H1 (cell line): ENCODE measurements at regions not wholly inside any gene's neighbourhood (a gene's known extent, or its start where the extent isn't known, plus 50 kb on each side); places are given as distances from the start of the nearest gene placed in this dataset.

Experiments used
- CTCF ChIA-PET: fragments of 300-600 bp; sonication (Branson Sonifier 250); formaldehyde crosslinking; loops from one replicate; lab custom pipeline; 2021; ENCODE audit not compliant: partially characterized antibody; lab: Charles Lee
- POLR2A ChIA-PET: fragments of 300-600 bp; sonication (Branson Sonifier 250); formaldehyde crosslinking; loops from one replicate; lab custom pipeline; 2021; ENCODE audit warnings: inconsistent platforms; ENCODE audit not compliant: partially characterized antibody; lab: Charles Lee
- DNase-seq, 2 experiments: peaks; one replicate each; pipeline versions ENCODE4 v3.0.0 to v3.0.0-alpha.2; 2010 to 2022; ENCODE audit warnings: low spot score in 2 of 2, low read depth in 1 of 2, mixed read lengths in 1 of 2
- FAIRE-seq: peaks from 2 replicates; lab custom pipeline; 2011; peaks lifted over from hg19 to GRCh38; lab: Jason Lieb, UNC
- H2AFZ ChIP-seq: 2 replicates; pipeline ENCODE4 v1.8.1; 2012; ENCODE audit warnings: low read length, inconsistent platforms
- H2AK5ac ChIP-seq: 2 replicates; pipeline ENCODE4 v1.6.1; 2013; ENCODE audit warnings: low read depth, low read length
- H2BK120ac ChIP-seq: replicated peaks from 2 replicates; pipeline ENCODE3; 2013; ENCODE audit warnings: low read depth, low read length, inconsistent platforms
- H2BK12ac ChIP-seq: 2 replicates; pipeline ENCODE4 v1.6.1; 2013; ENCODE audit warnings: low read depth, low read length
- H2BK15ac ChIP-seq: 2 replicates; pipeline ENCODE4 v1.6.1; 2013; ENCODE audit warnings: low read length
- H2BK20ac ChIP-seq: 2 replicates; pipeline ENCODE4 v1.6.1; 2013; ENCODE audit warnings: low read length
- H2BK5ac ChIP-seq: 2 replicates; pipeline ENCODE4 v1.6.1; 2013; ENCODE audit warnings: low read depth, low read length
- H3K14ac ChIP-seq: 2 replicates; pipeline ENCODE4 v1.6.1; 2013; ENCODE audit warnings: inconsistent platforms; ENCODE audit not compliant: insufficient read length
- H3K18ac ChIP-seq: 2 replicates; pipeline ENCODE4 v1.6.1; 2013; ENCODE audit warnings: low read length; ENCODE audit errors: extremely low read depth
- H3K23ac ChIP-seq: 2 replicates; pipeline ENCODE4 v1.6.1; 2013; ENCODE audit warnings: inconsistent platforms; ENCODE audit not compliant: insufficient read length
- H3K23me2 ChIP-seq: 2 replicates; pipeline ENCODE4 v1.6.1; 2013; ENCODE audit warnings: low read depth, low read length
- H3K27ac ChIP-seq: 2 replicates; pipeline ENCODE4 v1.6.1; 2011; ENCODE audit warnings: low read depth, low read length, inconsistent platforms
- H3K27me3 ChIP-seq, 4 experiments: replicated peaks in 1 of 4; 1 replicate in 1 of 4; 2 replicates in 3 of 4; pipeline versions ENCODE4 v1.6.1 to v1.8.1; 2011 to 2013; ENCODE audit warnings: low read length in 3 of 4, mild to moderate bottlenecking in 3 of 4, inconsistent platforms in 2 of 4, mixed read lengths in 2 of 4, moderate library complexity in 1 of 4; ENCODE audit not compliant: control insufficient read depth in 3 of 4, insufficient read depth in 3 of 4; ENCODE audit errors: extremely low read depth in 1 of 4
- H3K36me3 ChIP-seq, 4 experiments: 2 replicates each; pipeline versions ENCODE4 v1.6.1 to v1.8.1; 2011 to 2013; ENCODE audit warnings: mild to moderate bottlenecking in 4 of 4, low read length in 3 of 4, moderate library complexity in 2 of 4, control low read depth in 1 of 4, inconsistent platforms in 1 of 4; ENCODE audit not compliant: insufficient read depth in 4 of 4, control insufficient read depth in 2 of 4
- H3K4ac ChIP-seq: replicated peaks from 2 replicates; pipeline ENCODE3; 2013; ENCODE audit warnings: low read length, low read depth, mixed read lengths, inconsistent platforms; ENCODE audit not compliant: insufficient read length
- H3K4me1 ChIP-seq, 4 experiments: replicated peaks in 1 of 4; 1 replicate in 1 of 4; 2 replicates in 3 of 4; pipeline versions ENCODE4 v1.6.1 to v1.8.1; 2011 to 2013; ENCODE audit warnings: low read length in 3 of 4, inconsistent platforms in 2 of 4, mixed read lengths in 1 of 4; ENCODE audit not compliant: insufficient read depth in 4 of 4, control insufficient read depth in 3 of 4
- H3K4me2 ChIP-seq, 2 experiments: 2 replicates each; pipeline versions ENCODE4 v1.6.1 to v1.8.1; 2011 to 2013; ENCODE audit warnings: low read depth in 2 of 2, low read length in 2 of 2, control low read depth in 1 of 2, inconsistent platforms in 1 of 2, mild to moderate bottlenecking in 1 of 2; ENCODE audit not compliant: insufficient read depth in 1 of 2
- H3K4me3 ChIP-seq, 4 experiments: fragments of 200-600, 300-600 bp in 1 of 4; sonication (generic), shearing (Covaris generic), sonication (Bioruptor Twin) in 1 of 4; 2 replicates each; pipeline versions ENCODE4 v1.5.1 to v1.8.1; 2011 to 2016; ENCODE audit warnings: low read length in 4 of 4, low read depth in 3 of 4, control low read depth in 2 of 4, inconsistent platforms in 2 of 4, mild to moderate bottlenecking in 2 of 4, mixed read lengths in 1 of 4, moderate library complexity in 1 of 4; ENCODE audit not compliant: insufficient read depth in 2 of 4; ENCODE audit errors: extremely low read depth in 1 of 4
- H3K56ac ChIP-seq: replicated peaks from 2 replicates; pipeline ENCODE3; 2013; ENCODE audit warnings: low read depth, mild to moderate bottlenecking, mixed read lengths, low read length, inconsistent platforms; ENCODE audit not compliant: insufficient read length
- H3K79me1 ChIP-seq: 2 replicates; pipeline ENCODE4 v1.6.1; 2013; ENCODE audit warnings: low read depth, low read length, control low read depth
- H3K79me2 ChIP-seq, 2 experiments: 2 replicates each; pipeline versions ENCODE4 v1.6.1 to v1.8.1; 2012 to 2013; ENCODE audit warnings: low read length in 2 of 2, mild to moderate bottlenecking in 2 of 2, inconsistent platforms in 1 of 2; ENCODE audit not compliant: insufficient read depth in 2 of 2, control insufficient read depth in 1 of 2
- H3K9ac ChIP-seq, 4 experiments: replicated peaks in 1 of 4; 1 replicate in 1 of 4; 2 replicates in 3 of 4; pipeline versions ENCODE4 v1.6.1 to v1.8.1; 2011 to 2013; ENCODE audit warnings: low read depth in 3 of 4, low read length in 3 of 4, control low read depth in 2 of 4, mild to moderate bottlenecking in 2 of 4, moderate library complexity in 2 of 4, inconsistent platforms in 1 of 4; ENCODE audit errors: extremely low read depth in 1 of 4
- H3K9me3 ChIP-seq, 2 experiments: 2 replicates each; pipeline versions ENCODE4 v1.6.1 to v1.8.1; 2012 to 2013; ENCODE audit warnings: mild to moderate bottlenecking in 2 of 2, moderate library complexity in 2 of 2, control low read depth in 1 of 2, inconsistent platforms in 1 of 2, low read depth in 1 of 2, low read length in 1 of 2, mixed read lengths in 1 of 2; ENCODE audit not compliant: insufficient read depth in 2 of 2
- H4K20me1 ChIP-seq, 2 experiments: replicated peaks in 1 of 2; 2 replicates each; pipeline versions ENCODE3 to v1.8.1; 2011 to 2013; ENCODE audit warnings: inconsistent platforms in 2 of 2, low read length in 2 of 2, mild to moderate bottlenecking in 1 of 2; ENCODE audit not compliant: insufficient read depth in 2 of 2, control insufficient read depth in 1 of 2
- H4K5ac ChIP-seq: 2 replicates; pipeline ENCODE4 v1.6.1; 2013; ENCODE audit warnings: low read length, low read depth, mixed read lengths, inconsistent platforms; ENCODE audit not compliant: insufficient read length
- H4K8ac ChIP-seq: 2 replicates; pipeline ENCODE4 v1.8.0; 2013; ENCODE audit warnings: mild to moderate bottlenecking, moderate library complexity, low read length, inconsistent platforms; ENCODE audit not compliant: insufficient read depth; ENCODE audit errors: extremely low read depth
- H4K91ac ChIP-seq: replicated peaks from 2 replicates; pipeline ENCODE3; 2013; ENCODE audit warnings: low read length, mixed read lengths, inconsistent platforms; ENCODE audit not compliant: insufficient read length
- BRCA1 ChIP-seq: IDR thresholded peaks from 2 replicates; pipeline ENCODE4 v1.6.1; 2012; ENCODE audit warnings: low read depth, low read length, improper control_type of control experiment
- CBX5 ChIP-seq: fragments of 300-800, 300-1000 bp; sonication (generic); IDR thresholded peaks from 2 replicates; pipeline ENCODE4 v1.7.1; 2016; ENCODE audit warnings: antibody characterized with exemption, low read length, low read depth
- KDM4A ChIP-seq: IDR thresholded peaks from one replicate; pipeline ENCODE4 v1.7.1; 2012; ENCODE audit warnings: low read depth, mild to moderate bottlenecking, moderate library complexity, low read length, inconsistent platforms; ENCODE audit not compliant: severe bottlenecking
- SIRT6 ChIP-seq: IDR thresholded peaks from one replicate; pipeline ENCODE4 v1.7.1; 2012; ENCODE audit warnings: low read length, inconsistent platforms
- TBP ChIP-seq: IDR thresholded peaks from 2 replicates; pipeline ENCODE4 v1.6.1; 2011; ENCODE audit warnings: low read depth, low read length, improper control_type of control experiment
- TCF12 ChIP-seq: IDR thresholded peaks from 2 replicates; pipeline ENCODE4 v1.6.1; 2011; ENCODE audit warnings: low read depth, mild to moderate bottlenecking, low read length

DNA sequence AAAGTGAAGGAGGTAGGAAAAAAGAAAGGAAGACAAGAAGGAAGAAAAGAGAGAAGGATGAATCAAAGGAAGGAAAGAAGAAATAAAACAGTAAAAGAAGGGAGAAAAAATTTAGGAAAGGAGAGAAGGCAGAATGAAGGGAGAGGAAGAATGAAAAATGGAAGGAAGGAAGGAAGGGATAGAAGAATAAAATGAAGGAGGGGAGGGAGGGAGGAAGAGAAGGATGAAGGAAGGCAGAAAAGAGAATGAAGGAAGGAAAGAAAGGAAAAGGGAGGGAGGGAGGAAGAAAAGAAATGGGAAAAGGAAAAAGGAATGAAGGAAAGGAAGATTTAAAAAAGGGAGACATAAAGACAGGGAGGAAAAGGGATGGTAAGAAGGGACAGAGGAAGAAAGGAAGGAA is 393.7 kb upstream of the GRM7 start:
- POLR2A ChIA-PET = no interaction called here

More for the DNA sequence above, 393.7 kb upstream of the GRM7 start:
- H2BK12ac ChIP-seq = no peak overlapping the region
- H4K20me1 ChIP-seq = no peaks in the 10 kb centered on the region
- no peak overlapping the region for H3K4ac ChIP-seq
- no peak overlapping the region for H3K9ac ChIP-seq
- no peak overlapping the region for H3K23ac ChIP-seq
- no peak overlapping the region for H4K91ac ChIP-seq
- CTCF ChIA-PET = no interaction called here
- no peak overlapping the region for H3K27ac ChIP-seq
- H2BK5ac ChIP-seq = no peak overlapping the region
- H3K4me3 ChIP-seq = no peak overlapping the region
- H2BK15ac ChIP-seq = no peak overlapping the region
- no peak for TF ChIP-seq CBX5
- no peak for TF ChIP-seq SIRT6
- no peak for TF ChIP-seq TCF12
- no peak for TF ChIP-seq KDM4A
- TF ChIP-seq TBP = no peak
- no peak for TF ChIP-seq BRCA1
- no peak overlapping the region for H4K8ac ChIP-seq
- DNase-seq (no peak), FAIRE-seq (no peak)
- H3K79me1 ChIP-seq = no peaks in the 10 kb centered on the region
- no peaks in the 10 kb centered on the region for H3K4me1 ChIP-seq
- no peaks in the 10 kb centered on the region for H3K27me3 ChIP-seq
- H2AK5ac ChIP-seq = no peak overlapping the region
- H3K14ac ChIP-seq = no peak overlapping the region
- no peaks in the 10 kb centered on the region for H3K9me3 ChIP-seq
- H2BK120ac ChIP-seq = no peak overlapping the region
- no peak overlapping the region for H2BK20ac ChIP-seq
- H3K56ac ChIP-seq = no peak overlapping the region
- H2AFZ ChIP-seq = no peak overlapping the region
- no peaks in the 10 kb centered on the region for H3K36me3 ChIP-seq
- no peak overlapping the region for H3K4me2 ChIP-seq
- H4K5ac ChIP-seq = no peak overlapping the region
- H3K23me2 ChIP-seq = no peaks in the 10 kb centered on the region; the same call in 1 of the 2 replicates
- no peak overlapping the region for H3K18ac ChIP-seq
- no peaks in the 10 kb centered on the region for H3K79me2 ChIP-seq
